HepG2 (cell line): ENCODE measurements at regions not wholly inside any gene's neighbourhood (a gene's known extent, or its start where the extent isn't known, plus 50 kb on each side); places are given as distances from the start of the nearest gene placed in this dataset.

Experiments
- ATAC-seq: fragments of 200-7000 bp; cut with Tn5 transposase; 3 replicates; pipeline ENCODE4 v1.9.1; 2020; ENCODE audit warnings: mild to moderate bottlenecking, moderate library complexity
- BruUV-seq: library from RNA; stranded (reverse); fragments of 400-500 nt; replicated peaks from 2 replicates; lab custom pipeline; 2021; lab: Mats Ljungman, UMichigan
- CTCF ChIA-PET: fragments of 300-600 bp; formaldehyde crosslinking; extraction: SDS; loops from one replicate; lab custom pipeline; 2021; ENCODE audit warnings: low total read pairs, inconsistent platforms, low intra/inter-chr PET ratio; lab: Yijun Ruan, JAX
- POLR2A ChIA-PET: fragments of 350-600 bp; sonication (Branson Sonifier 250); formaldehyde crosslinking; loops from one replicate; lab custom pipeline; 2020; ENCODE audit warnings: antibody characterized with exemption, inconsistent platforms; lab: Yijun Ruan, JAX
- DNase-seq: peaks from one replicate; pipeline ENCODE4 v3.0.0-alpha.2; 2015; ENCODE audit warnings: low spot score
- FAIRE-seq: peaks from 3 replicates; lab custom pipeline; 2011; peaks lifted over from hg19 to GRCh38; lab: Jason Lieb, UNC
- H2AFZ ChIP-seq: one replicate; pipeline ENCODE4 v1.6.1; 2011; ENCODE audit warnings: low read length, inconsistent platforms
- H3K27ac ChIP-seq: fragments of 300-600 bp; 3 replicates; pipeline ENCODE4 v1.8.0; 2011; ENCODE audit warnings: mixed run types, mild to moderate bottlenecking, mixed read lengths, low read length, inconsistent platforms; ENCODE audit not compliant: insufficient read depth; ENCODE audit errors: extremely low read length
- H3K27me3 ChIP-seq, 2 experiments: fragments of 200-600 bp in 1 of 2; 2 replicates in 1 of 2; 3 replicates in 1 of 2; pipeline versions ENCODE4 v1.6.0 to v1.8.0; 2011; ENCODE audit warnings: low read length in 2 of 2, mild to moderate bottlenecking in 2 of 2, moderate library complexity in 2 of 2, inconsistent platforms in 1 of 2; ENCODE audit not compliant: insufficient read depth in 2 of 2, control insufficient read depth in 1 of 2
- H3K36me3 ChIP-seq, 2 experiments: fragments of 200-600 bp in 1 of 2; replicated peaks in 1 of 2; 2 replicates in 1 of 2; 3 replicates in 1 of 2; pipeline versions ENCODE4 v1.5.1 to v1.8.0; 2011; ENCODE audit warnings: low read length in 2 of 2, inconsistent platforms in 1 of 2; ENCODE audit not compliant: insufficient read depth in 2 of 2, control insufficient read depth in 1 of 2
- H3K4me1 ChIP-seq: 2 replicates; pipeline ENCODE4 v1.5.1; 2012; ENCODE audit warnings: low read length, inconsistent platforms; ENCODE audit not compliant: insufficient read depth
- H3K4me2 ChIP-seq: 2 replicates; pipeline ENCODE4 v1.6.0; 2011; ENCODE audit warnings: low read depth, low read length, inconsistent platforms
- H3K4me3 ChIP-seq, 3 experiments: fragments of 200-600 bp in 1 of 3; sonication (generic), shearing (Covaris generic) in 1 of 3; replicated peaks in 1 of 3; 2 replicates each; pipeline ENCODE4 v1.5.1; 2011 to 2016; ENCODE audit warnings: low read length in 3 of 3, inconsistent platforms in 2 of 3, low read depth in 2 of 3, mild to moderate bottlenecking in 2 of 3, control low read depth in 1 of 3, mixed read lengths in 1 of 3; ENCODE audit not compliant: insufficient read depth in 1 of 3
- H3K79me2 ChIP-seq: one replicate; pipeline ENCODE4 v1.6.1; 2011; ENCODE audit warnings: low read length, inconsistent platforms; ENCODE audit not compliant: insufficient read depth
- H3K9ac ChIP-seq: 2 replicates; pipeline ENCODE4 v1.6.0; 2011; ENCODE audit warnings: mild to moderate bottlenecking, low read depth, low read length, inconsistent platforms; ENCODE audit not compliant: insufficient read depth
- H3K9me3 ChIP-seq: 2 replicates; pipeline ENCODE4 v1.5.1; 2012; ENCODE audit warnings: mild to moderate bottlenecking, low read length
- H4K20me1 ChIP-seq: 2 replicates; pipeline ENCODE4 v1.6.0; 2011; ENCODE audit warnings: inconsistent platforms, mild to moderate bottlenecking, low read length, moderate library complexity; ENCODE audit not compliant: insufficient read depth
- CENPX ChIP-seq: sonication (generic); formaldehyde crosslinking; IDR thresholded peaks from 2 replicates; pipeline ENCODE4 v1.9.0; 2021; ENCODE audit warnings: mild to moderate bottlenecking, missing genetic modification reagents, moderate library complexity
- CHCHD3 ChIP-seq: sonication (generic); formaldehyde crosslinking; IDR thresholded peaks from 2 replicates; pipeline ENCODE4 v1.8.0; 2022; ENCODE audit warnings: mild to moderate bottlenecking, missing genetic modification reagents, moderate library complexity
- MEIS1 ChIP-seq: sonication (generic); formaldehyde crosslinking; IDR thresholded peaks from 2 replicates; pipeline ENCODE4 v1.9.0; 2021; ENCODE audit warnings: mild to moderate bottlenecking, missing genetic modification reagents, moderate library complexity, borderline replicate concordance
- NR1H2 ChIP-seq: sonication (generic); formaldehyde crosslinking; IDR thresholded peaks from 2 replicates; pipeline ENCODE4 v1.8.1; 2022; ENCODE audit warnings: low read depth, missing genetic modification reagents, borderline replicate concordance
- NRL ChIP-seq: sonication (generic); formaldehyde crosslinking; IDR thresholded peaks from 2 replicates; pipeline ENCODE4 v1.5.0; 2020; ENCODE audit warnings: missing genetic modification reagents, mild to moderate bottlenecking, moderate library complexity, borderline replicate concordance
- PAWR ChIP-seq: sonication (generic); formaldehyde crosslinking; IDR thresholded peaks from 2 replicates; pipeline ENCODE4 v1.4.0; 2020; ENCODE audit warnings: missing genetic modification reagents, mild to moderate bottlenecking, borderline replicate concordance
- TAF15 ChIP-seq: fragments of 200-400 bp; formaldehyde crosslinking; IDR thresholded peaks from one replicate; pipeline ENCODE4 v1.6.1; 2018; ENCODE audit warnings: mild to moderate bottlenecking, low read depth, low read length; ENCODE audit not compliant: poor library complexity, severe bottlenecking
- ZFP36L1 ChIP-seq: sonication (generic); formaldehyde crosslinking; IDR thresholded peaks from 2 replicates; pipeline ENCODE4 v1.8.0; 2022; ENCODE audit warnings: mild to moderate bottlenecking, missing genetic modification reagents, moderate library complexity
- ZFP82 ChIP-seq: sonication (generic); formaldehyde crosslinking; IDR thresholded peaks from 2 replicates; pipeline ENCODE4 v1.5.1; 2020; ENCODE audit warnings: mild to moderate bottlenecking, missing genetic modification reagents, borderline replicate concordance
- ZNF180 ChIP-seq: sonication (generic); formaldehyde crosslinking; IDR thresholded peaks from 2 replicates; pipeline ENCODE4 v1.4.0; 2020; ENCODE audit warnings: low read depth, missing genetic modification reagents, borderline replicate concordance
- ZNF546 ChIP-seq: sonication (generic); formaldehyde crosslinking; conservative IDR thresholded peaks from 2 replicates; pipeline ENCODE4 v1.8.1; 2023; ENCODE audit warnings: mild to moderate bottlenecking, missing genetic modification reagents
- ZNF569 ChIP-seq: sonication (generic); formaldehyde crosslinking; IDR thresholded peaks from 2 replicates; pipeline ENCODE4 v1.5.0; 2020; ENCODE audit warnings: mild to moderate bottlenecking, missing genetic modification reagents, moderate library complexity, borderline replicate concordance
- ZNF670 ChIP-seq: sonication (generic); formaldehyde crosslinking; IDR thresholded peaks from 2 replicates; pipeline ENCODE4 v1.8.0; 2022; ENCODE audit warnings: mild to moderate bottlenecking, missing genetic modification reagents, borderline replicate concordance
- WGBS: methylation state at CpG from one replicate; pipeline ENCODE4 v1.1.6; 2017; ENCODE audit warnings: low lambda C conversion rate; 5-methylcytosine and 5-hydroxymethylcytosine counted together
- in situ Hi-C: cut with HindIII; loops from 2 replicates; pipeline ENCODE4 v1.10.0; 2017; ENCODE audit warnings: low pct_unique_long_range_greater_than_20kb; ENCODE audit not compliant: extremely low pct_ligation_motif_present
- intact Hi-C: fragments of 100-400 bp; cut with micrococcal nuclease; formaldehyde crosslinking; loops from one replicate; pipeline ENCODE4 v1.10.0; 2022; ENCODE audit not compliant: unreplicated experiment
- TF ChIP-seq, protein P1 (sequence below): sonication (generic); formaldehyde crosslinking; IDR thresholded peaks from 2 replicates; pipeline ENCODE4 v1.4.0; 2020; ENCODE audit warnings: missing genetic modification reagents, borderline replicate concordance
- TF ChIP-seq, protein P2 (sequence below): sonication (generic); formaldehyde crosslinking; IDR thresholded peaks from 2 replicates; pipeline ENCODE4 v1.4.0; 2020; ENCODE audit warnings: mild to moderate bottlenecking, missing genetic modification reagents

DNA sequence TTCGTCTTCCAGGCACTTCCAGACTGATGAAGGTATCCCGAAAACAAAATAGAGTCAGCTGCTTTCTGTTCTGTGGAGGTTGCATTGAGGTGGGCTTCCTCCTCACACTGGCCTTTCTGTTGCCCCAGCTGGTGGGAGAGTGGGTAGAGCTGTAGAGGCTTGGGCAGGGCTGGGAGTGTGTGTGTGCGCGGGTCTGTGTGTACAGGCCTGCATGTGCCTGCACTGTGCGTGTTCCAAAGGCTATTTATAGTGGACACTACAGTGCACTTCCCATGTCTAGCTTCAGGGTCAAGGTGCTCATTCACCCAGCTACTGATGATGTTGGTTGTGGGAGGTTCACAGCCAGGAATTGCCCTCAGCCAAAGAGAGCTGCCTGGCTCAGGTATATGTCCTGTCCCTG is 260.1 kb upstream of the HABP2 start:
- TF ChIP-seq PAWR, result no peak
- TF ChIP-seq CENPX, result no peak
- Histone ChIP-seq H2AFZ (no peak overlapping the region), H3K9ac (no peak overlapping the region), H3K79me2 (no peaks in the 10 kb centered on the region), H3K4me3 (no peak overlapping the region), H3K27me3 (no peaks in the 10 kb centered on the region; a peak in 1 of 5 replicates), H4K20me1 (no peaks in the 10 kb centered on the region), H3K36me3 (no peaks in the 10 kb centered on the region), H3K9me3 (no peaks in the 10 kb centered on the region), H3K4me1 (no peaks in the 10 kb centered on the region), H3K4me2 (no peak overlapping the region), H3K27ac (no peak overlapping the region)
- intact Hi-C loops (no loop called here), in situ Hi-C loops (no loop called here)
- ATAC-seq (no peak), FAIRE-seq (no peak), DNase-seq (no peak)
- no TSS peak for BruUV-seq
- POLR2A ChIA-PET, result no interaction called here
- 77% methylated on average over 2 of the region's 5 CpGs for WGBS
- CTCF ChIA-PET, result no interaction called here

DNA sequence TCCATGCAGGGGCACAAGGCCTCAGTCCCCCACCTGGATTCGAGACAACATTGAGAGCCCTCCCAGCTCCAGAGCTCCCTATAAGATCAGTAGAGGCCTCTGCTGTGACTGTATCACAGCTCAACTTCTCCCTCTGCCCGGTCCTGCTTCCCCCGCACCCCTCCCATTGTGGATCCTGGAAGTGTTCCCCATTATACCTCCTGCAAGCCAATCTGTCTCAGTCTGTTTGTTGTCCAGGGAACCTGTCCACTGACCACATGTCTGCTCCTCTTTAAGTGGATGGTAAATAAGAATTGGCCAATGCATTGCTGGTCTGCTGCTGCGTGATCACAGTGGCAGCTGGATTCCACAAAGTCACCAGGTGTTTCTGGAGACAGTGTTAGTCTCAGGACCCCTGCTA is 259.7 kb upstream of the HABP2 start:
- Histone ChIP-seq H3K4me1 (no peaks in the 10 kb centered on the region), H3K4me2 (no peak overlapping the region), H2AFZ (no peak overlapping the region), H3K9ac (no peak overlapping the region), H4K20me1 (no peaks in the 10 kb centered on the region), H3K9me3 (no peaks in the 10 kb centered on the region), H3K27ac (no peak overlapping the region), H3K79me2 (no peaks in the 10 kb centered on the region), H3K27me3 (no peaks in the 10 kb centered on the region; a peak in 1 of 5 replicates), H3K4me3 (no peak overlapping the region), H3K36me3 (no peaks in the 10 kb centered on the region)
- WGBS, result 38% methylated on average over 4 of the region's 4 CpGs
- ATAC-seq, result no peak
- FAIRE-seq, result no peak
- in situ Hi-C loops, result no loop called here
- intact Hi-C loops, result no loop called here
- ChIA-PET POLR2A (no interaction called here), CTCF (no interaction called here)
- BruUV-seq, result no TSS peak
- DNase-seq, result no peak
- no peak for TF ChIP-seq ZNF546 (CRISPR knock-in tag)
- TF ChIP-seq ZNF670 (CRISPR knock-in tag), result no peak
- no peak for TF ChIP-seq TAF15
- TF ChIP-seq, protein P1, sequence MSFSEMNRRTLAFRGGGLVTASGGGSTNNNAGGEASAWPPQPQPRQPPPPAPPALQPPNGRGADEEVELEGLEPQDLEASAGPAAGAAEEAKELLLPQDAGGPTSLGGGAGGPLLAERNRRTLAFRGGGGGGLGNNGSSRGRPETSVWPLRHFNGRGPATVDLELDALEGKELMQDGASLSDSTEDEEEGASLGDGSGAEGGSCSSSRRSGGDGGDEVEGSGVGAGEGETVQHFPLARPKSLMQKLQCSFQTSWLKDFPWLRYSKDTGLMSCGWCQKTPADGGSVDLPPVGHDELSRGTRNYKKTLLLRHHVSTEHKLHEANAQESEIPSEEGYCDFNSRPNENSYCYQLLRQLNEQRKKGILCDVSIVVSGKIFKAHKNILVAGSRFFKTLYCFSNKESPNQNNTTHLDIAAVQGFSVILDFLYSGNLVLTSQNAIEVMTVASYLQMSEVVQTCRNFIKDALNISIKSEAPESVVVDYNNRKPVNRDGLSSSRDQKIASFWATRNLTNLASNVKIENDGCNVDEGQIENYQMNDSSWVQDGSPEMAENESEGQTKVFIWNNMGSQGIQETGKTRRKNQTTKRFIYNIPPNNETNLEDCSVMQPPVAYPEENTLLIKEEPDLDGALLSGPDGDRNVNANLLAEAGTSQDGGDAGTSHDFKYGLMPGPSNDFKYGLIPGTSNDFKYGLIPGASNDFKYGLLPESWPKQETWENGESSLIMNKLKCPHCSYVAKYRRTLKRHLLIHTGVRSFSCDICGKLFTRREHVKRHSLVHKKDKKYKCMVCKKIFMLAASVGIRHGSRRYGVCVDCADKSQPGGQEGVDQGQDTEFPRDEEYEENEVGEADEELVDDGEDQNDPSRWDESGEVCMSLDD, result no peak
- no peak for TF ChIP-seq CHCHD3
- TF ChIP-seq ZNF180 (CRISPR knock-in tag), result no peak
- TF ChIP-seq ZNF569 (CRISPR knock-in tag), result no peak
- TF ChIP-seq NR1H2 (CRISPR knock-in tag), result no peak
- TF ChIP-seq, protein P2, sequence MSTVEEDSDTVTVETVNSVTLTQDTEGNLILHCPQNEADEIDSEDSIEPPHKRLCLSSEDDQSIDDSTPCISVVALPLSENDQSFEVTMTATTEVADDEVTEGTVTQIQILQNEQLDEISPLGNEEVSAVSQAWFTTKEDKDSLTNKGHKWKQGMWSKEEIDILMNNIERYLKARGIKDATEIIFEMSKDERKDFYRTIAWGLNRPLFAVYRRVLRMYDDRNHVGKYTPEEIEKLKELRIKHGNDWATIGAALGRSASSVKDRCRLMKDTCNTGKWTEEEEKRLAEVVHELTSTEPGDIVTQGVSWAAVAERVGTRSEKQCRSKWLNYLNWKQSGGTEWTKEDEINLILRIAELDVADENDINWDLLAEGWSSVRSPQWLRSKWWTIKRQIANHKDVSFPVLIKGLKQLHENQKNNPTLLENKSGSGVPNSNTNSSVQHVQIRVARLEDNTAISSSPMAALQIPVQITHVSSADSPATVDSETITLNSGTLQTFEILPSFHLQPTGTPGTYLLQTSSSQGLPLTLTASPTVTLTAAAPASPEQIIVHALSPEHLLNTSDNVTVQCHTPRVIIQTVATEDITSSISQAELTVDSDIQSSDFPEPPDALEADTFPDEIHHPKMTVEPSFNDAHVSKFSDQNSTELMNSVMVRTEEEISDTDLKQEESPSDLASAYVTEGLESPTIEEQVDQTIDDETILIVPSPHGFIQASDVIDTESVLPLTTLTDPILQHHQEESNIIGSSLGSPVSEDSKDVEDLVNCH (CRISPR knock-in tag), result no peak
- no peak for TF ChIP-seq MEIS1
- no peak for TF ChIP-seq ZFP36L1
- no peak for TF ChIP-seq ZFP82 (CRISPR knock-in tag)
- no peak for TF ChIP-seq NRL (CRISPR knock-in tag)
